PC-3 (cell line): ENCODE measurements at regions not wholly inside any gene's neighbourhood (a gene's known extent, or its start where the extent isn't known, plus 50 kb on each side); places are given as distances from the start of the nearest gene placed in this dataset.

ENCODE experiments used
- CTCF ChIP-seq: fragments of 300-600 bp; sonication (generic); conservative IDR thresholded peaks from 2 replicates; pipeline ENCODE4 v1.5.1; 2017; ENCODE audit warnings: antibody characterized with exemption, low read depth, mild to moderate bottlenecking, low read length
- EZH2 ChIP-seq: fragments of 300-600 bp; sonication (generic); IDR thresholded peaks from one replicate; pipeline ENCODE4 v1.6.1; 2017; ENCODE audit warnings: antibody characterized with exemption, mild to moderate bottlenecking, low read length; ENCODE audit not compliant: unreplicated experiment

GRCh38 chr6:40885139-40885774 is 153.8 kb downstream of the UNC5CL start:
- TF ChIP-seq CTCF (no peak), EZH2 (no peak)
